Natural killer cell (primary cell): ENCODE measurements at regions not wholly inside any gene's neighbourhood (a gene's known extent, or its start where the extent isn't known, plus 50 kb on each side); places are given as distances from the start of the nearest gene placed in this dataset.
"Not testable (repeated sequence)": the region's sequence is repeated elsewhere in the genome, so short reads cannot be mapped to it uniquely, and the experiment has no call there.

Experiments used
- ATAC-seq, 3 donors: fragments of 150-1000 bp in 2 of 3; fragments of 200-7000 bp in 1 of 3; cut with Tn5 transposase; 1 replicate in 1 of 3; 2 replicates in 2 of 3; pipeline ENCODE4 v1.10.0; 2021; ENCODE audit warnings: mild to moderate bottlenecking in 2 of 3, moderate library complexity in 2 of 3
- DNase-seq, 2 donors: peaks; one replicate each; pipeline versions ENCODE4 v3.0.0 to v3.0.0-alpha.2; 2013 to 2021; ENCODE audit warnings: mixed read lengths in 1 of 2
- H3K27ac ChIP-seq: one replicate; pipeline ENCODE4 v1.5.1; 2013; ENCODE audit warnings: mild to moderate bottlenecking, low read length
- H3K27me3 ChIP-seq: one replicate; pipeline ENCODE4 v1.6.1; 2013; ENCODE audit warnings: low read length; ENCODE audit not compliant: control insufficient read depth, insufficient read depth
- H3K36me3 ChIP-seq: one replicate; pipeline ENCODE4 v1.6.1; 2013; ENCODE audit warnings: low read length; ENCODE audit not compliant: control insufficient read depth, insufficient read depth
- H3K4me1 ChIP-seq: one replicate; pipeline ENCODE4 v1.6.1; 2013; ENCODE audit warnings: low read length; ENCODE audit not compliant: control insufficient read depth, insufficient read depth
- H3K4me3 ChIP-seq: one replicate; pipeline ENCODE4 v1.5.1; 2013; ENCODE audit warnings: low read length
- H3K9me3 ChIP-seq: one replicate; pipeline ENCODE4 v1.6.1; 2013; ENCODE audit warnings: low read length; ENCODE audit not compliant: control insufficient read depth, insufficient read depth
- H3K27ac Mint-ChIP-seq, 2 donors: one replicate each; pipeline ENCODE4 v1.8.0; 2022; ENCODE audit warnings: mild to moderate bottlenecking in 2 of 2, mixed read lengths in 2 of 2, moderate library complexity in 1 of 2
- H3K27me3 Mint-ChIP-seq, 2 donors: one replicate each; pipeline ENCODE4 v1.8.0; 2022; ENCODE audit warnings: low read depth in 2 of 2, mixed read lengths in 2 of 2
- H3K36me3 Mint-ChIP-seq: one replicate; pipeline ENCODE4 v1.8.0; 2022; ENCODE audit warnings: mixed read lengths
- H3K4me1 Mint-ChIP-seq, 2 donors: one replicate each; pipeline ENCODE4 v1.8.0; 2022; ENCODE audit warnings: mixed read lengths in 2 of 2
- H3K4me3 Mint-ChIP-seq: one replicate; pipeline ENCODE4 v1.8.0; 2022; ENCODE audit warnings: mild to moderate bottlenecking, moderate library complexity, mixed read lengths
- H3K9me3 Mint-ChIP-seq, 2 donors: one replicate each; pipeline ENCODE4 v1.8.0; 2022; ENCODE audit warnings: mixed read lengths in 2 of 2
- WGBS: methylation state at CpG from one replicate; pipeline ENCODE4 v1.1.7; 2013; ENCODE audit warnings: missing lambda C conversion rate; ENCODE audit not compliant: insufficient coverage; 5-methylcytosine and 5-hydroxymethylcytosine counted together
- intact Hi-C: fragments of 100-400 bp; cut with micrococcal nuclease; formaldehyde crosslinking; loops from one replicate; pipeline ENCODE4 v1.14.2; 2022
- TF ChIP-seq, protein P1 (sequence below): fragments of 200-600 bp; IDR thresholded peaks from one replicate; pipeline ENCODE4 v1.8.0; 2022; ENCODE audit warnings: antibody characterized with exemption

DNA sequence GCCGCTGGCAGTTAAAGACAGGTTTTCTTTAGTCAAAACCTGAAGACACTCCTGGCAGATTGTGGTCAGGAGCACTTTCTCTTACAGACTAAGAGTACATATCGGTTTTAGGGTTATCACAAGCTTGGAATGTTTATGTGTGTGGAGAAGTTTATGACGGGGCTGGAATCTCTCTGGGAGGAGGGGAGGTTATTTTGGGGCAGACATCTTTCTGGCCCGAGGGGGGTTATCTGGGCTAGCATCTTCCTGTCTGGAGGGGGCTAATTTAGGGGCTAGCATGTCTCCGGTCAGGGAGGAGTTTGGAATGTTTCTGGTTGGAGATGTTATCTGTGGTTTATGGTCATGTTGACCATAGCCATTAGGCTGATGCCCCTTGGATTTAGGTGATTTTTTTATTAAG is 141.2 kb upstream of the KIF5B start:
- intact Hi-C loops: no loop called here

DNA sequence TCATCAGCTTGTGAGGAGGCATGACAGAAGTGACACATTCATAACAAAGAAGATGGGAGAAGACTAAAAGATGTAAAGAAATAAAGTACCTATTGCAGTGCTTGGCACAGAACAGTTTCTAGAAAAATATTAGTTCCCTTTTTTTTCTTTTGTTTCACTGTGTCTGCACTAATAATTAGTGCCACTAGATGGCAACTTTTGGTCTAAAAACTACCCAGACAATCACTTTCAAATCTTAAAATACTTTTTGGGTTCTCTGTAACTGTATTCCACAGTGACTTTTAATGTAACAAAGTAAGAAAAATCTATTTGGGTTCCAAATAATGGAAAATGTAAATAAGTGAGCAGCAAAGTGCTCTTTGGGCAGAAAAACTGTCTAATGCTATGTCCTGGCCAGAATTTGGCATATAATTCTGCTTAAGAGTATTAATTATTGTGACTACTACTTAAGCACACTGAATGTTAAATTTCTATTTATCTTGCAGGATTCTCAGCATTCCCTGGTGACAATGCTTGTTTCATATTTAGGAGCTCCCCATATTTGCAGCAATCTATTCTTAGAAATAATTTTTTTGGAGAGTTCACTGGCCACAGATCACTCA is 134.8 kb upstream of the KIF5B start:
- TF ChIP-seq, protein P1, sequence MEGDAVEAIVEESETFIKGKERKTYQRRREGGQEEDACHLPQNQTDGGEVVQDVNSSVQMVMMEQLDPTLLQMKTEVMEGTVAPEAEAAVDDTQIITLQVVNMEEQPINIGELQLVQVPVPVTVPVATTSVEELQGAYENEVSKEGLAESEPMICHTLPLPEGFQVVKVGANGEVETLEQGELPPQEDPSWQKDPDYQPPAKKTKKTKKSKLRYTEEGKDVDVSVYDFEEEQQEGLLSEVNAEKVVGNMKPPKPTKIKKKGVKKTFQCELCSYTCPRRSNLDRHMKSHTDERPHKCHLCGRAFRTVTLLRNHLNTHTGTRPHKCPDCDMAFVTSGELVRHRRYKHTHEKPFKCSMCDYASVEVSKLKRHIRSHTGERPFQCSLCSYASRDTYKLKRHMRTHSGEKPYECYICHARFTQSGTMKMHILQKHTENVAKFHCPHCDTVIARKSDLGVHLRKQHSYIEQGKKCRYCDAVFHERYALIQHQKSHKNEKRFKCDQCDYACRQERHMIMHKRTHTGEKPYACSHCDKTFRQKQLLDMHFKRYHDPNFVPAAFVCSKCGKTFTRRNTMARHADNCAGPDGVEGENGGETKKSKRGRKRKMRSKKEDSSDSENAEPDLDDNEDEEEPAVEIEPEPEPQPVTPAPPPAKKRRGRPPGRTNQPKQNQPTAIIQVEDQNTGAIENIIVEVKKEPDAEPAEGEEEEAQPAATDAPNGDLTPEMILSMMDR: peak; percentile 83
- peak in 2 of 3 donors; percentile 59 to 64 for ATAC-seq
- peaks cover 0 to 5% of the 10 kb centered on the region in 2 donors for H3K4me1 Mint-ChIP-seq
- intact Hi-C loops: loop anchor here (1.0 kb wide), 2 partner anchors 16 to 177 kb away; no protein-coding TSS in a partner anchor
- no peaks in the 10 kb centered on the region for H3K36me3 Mint-ChIP-seq
- no peaks in the 10 kb centered on the region for H3K4me1 ChIP-seq
- no peaks in the 10 kb centered on the region for H3K9me3 ChIP-seq
- H3K27ac ChIP-seq: no peak overlapping the region
- no peak overlapping the region for H3K4me3 ChIP-seq
- DNase-seq: peak in 1 of 2 donors; percentile 68
- no peaks in the 10 kb centered on the region for H3K36me3 ChIP-seq
- no peaks in the 10 kb centered on the region for H3K27me3 Mint-ChIP-seq
- H3K27ac Mint-ChIP-seq: no peak overlapping the region
- no peaks in the 10 kb centered on the region for H3K27me3 ChIP-seq
- H3K4me3 Mint-ChIP-seq: no peak overlapping the region
- H3K9me3 Mint-ChIP-seq: no peaks in the 10 kb centered on the region

More for the DNA sequence above, 141.2 kb upstream of the KIF5B start:
- DNase-seq: no peak
- no peak for ATAC-seq
- no peak overlapping the region for H3K4me3 Mint-ChIP-seq
- no peak overlapping the region for H3K27ac ChIP-seq
- no peaks in the 10 kb centered on the region for H3K4me1 Mint-ChIP-seq
- no peak overlapping the region for H3K4me3 ChIP-seq
- H3K27me3 Mint-ChIP-seq: peaks cover 0 to 5% of the 10 kb centered on the region in 2 donors
- H3K27ac Mint-ChIP-seq: no peak overlapping the region
- TF ChIP-seq, protein P1: no peak
- 79% methylated on average over 5 of the region's 5 CpGs for WGBS
- no peaks in the 10 kb centered on the region for H3K9me3 ChIP-seq
- H3K27me3 ChIP-seq: no peaks in the 10 kb centered on the region
- no peaks in the 10 kb centered on the region for H3K4me1 ChIP-seq
- H3K9me3 Mint-ChIP-seq: no peaks in the 10 kb centered on the region
- no peaks in the 10 kb centered on the region for H3K36me3 ChIP-seq
- H3K36me3 Mint-ChIP-seq: no peaks in the 10 kb centered on the region

DNA sequence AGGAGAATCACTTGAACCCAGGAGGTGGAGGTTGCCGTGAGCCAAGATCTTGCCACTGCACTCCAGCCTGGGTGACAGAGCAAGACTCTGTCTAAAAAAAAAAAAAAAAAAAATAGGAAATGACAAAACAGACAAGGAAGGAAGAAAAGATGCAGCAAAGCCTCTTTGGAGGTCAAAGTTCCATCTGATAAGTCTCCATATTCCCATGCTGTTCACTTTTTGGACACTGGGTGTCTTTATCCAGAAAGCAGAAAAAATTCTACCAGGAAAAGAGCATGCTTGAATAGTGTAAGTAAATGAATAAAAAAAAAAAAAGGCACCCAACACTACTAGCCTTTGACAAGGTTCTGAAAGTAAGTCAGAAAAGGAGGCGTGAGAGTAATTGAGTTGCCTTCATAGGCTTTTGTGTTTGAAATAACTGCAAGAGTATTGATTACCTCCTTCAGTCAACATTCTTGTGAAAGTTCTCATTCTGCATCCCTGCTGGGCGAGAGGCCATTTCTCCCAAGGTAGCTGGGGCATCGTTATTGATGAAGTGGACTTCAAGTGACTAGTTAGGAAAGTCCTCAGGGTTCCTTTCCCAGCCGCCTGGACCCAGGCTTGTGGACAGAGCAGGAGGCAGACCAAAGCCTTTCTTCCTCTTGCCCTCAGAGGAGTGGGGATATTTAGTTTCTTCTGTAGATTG is 133.3 kb upstream of the KIF5B start:
- Histone ChIP-seq H3K4me3 (no peak overlapping the region), H3K27me3 (no peaks in the 10 kb centered on the region), H3K9me3 (no peaks in the 10 kb centered on the region), H3K36me3 (no peaks in the 10 kb centered on the region), H3K4me1 (no peaks in the 10 kb centered on the region), H3K27ac (no peak overlapping the region)
- no peak overlapping the region for H3K27ac Mint-ChIP-seq
- ATAC-seq: no peak
- TF ChIP-seq, protein P1: no peak
- H3K36me3 Mint-ChIP-seq: no peaks in the 10 kb centered on the region
- DNase-seq: no peak
- WGBS: 92% methylated on average over 5 of the region's 5 CpGs
- intact Hi-C loops: no loop called here
- H3K4me3 Mint-ChIP-seq: no peak overlapping the region
- H3K9me3 Mint-ChIP-seq: no peaks in the 10 kb centered on the region
- no peaks in the 10 kb centered on the region for H3K27me3 Mint-ChIP-seq
- H3K4me1 Mint-ChIP-seq: peaks cover 0 to 5% of the 10 kb centered on the region in 2 donors

DNA sequence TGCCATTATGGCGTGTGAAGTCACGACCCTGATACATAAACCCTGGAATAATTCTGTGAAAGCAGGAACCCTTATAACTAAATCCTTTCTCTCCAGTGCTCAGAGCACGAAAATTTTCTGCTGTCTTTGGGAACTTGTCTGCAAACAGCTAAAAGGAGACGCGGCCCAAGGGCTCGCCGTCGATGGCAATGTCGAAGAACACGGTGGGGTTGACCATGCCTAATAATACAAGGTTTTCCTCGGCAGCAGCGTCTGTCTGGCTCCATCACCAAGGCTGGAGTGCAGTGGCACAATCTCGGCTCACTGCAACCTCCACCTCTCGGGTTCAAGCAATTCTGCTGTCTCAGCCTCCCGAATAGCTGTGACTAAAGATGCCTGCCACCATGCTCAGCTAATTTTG is 132.4 kb upstream of the KIF5B start:
- H3K27me3 ChIP-seq, H3K27ac ChIP-seq, DNase-seq, intact Hi-C loops, H3K4me3 ChIP-seq, H3K27ac Mint-ChIP-seq, H3K9me3 ChIP-seq, H3K4me1 ChIP-seq, H3K36me3 Mint-ChIP-seq, H3K4me3 Mint-ChIP-seq, H3K36me3 ChIP-seq, ATAC-seq, H3K27me3 Mint-ChIP-seq, H3K4me1 Mint-ChIP-seq, H3K9me3 Mint-ChIP-seq: not testable (repeated sequence)
- WGBS: 92% methylated on average over 15 of the region's 15 CpGs
